T-helper 17 cell (primary cell): ENCODE measurements at regions not wholly inside any gene's neighbourhood (a gene's known extent, or its start where the extent isn't known, plus 50 kb on each side); places are given as distances from the start of the nearest gene placed in this dataset.
"Not testable (repeated sequence)": the region's sequence is repeated elsewhere in the genome, so short reads cannot be mapped to it uniquely, and the experiment has no call there.

Experiments
- ATAC-seq: fragments of 150-1000 bp; cut with Tn5 transposase; 2 replicates; pipeline ENCODE4 v1.10.0; 2021; ENCODE audit warnings: mild to moderate bottlenecking, moderate library complexity
- DNase-seq, 3 donors: peaks; one replicate each; pipeline versions ENCODE4 v3.0.0 to v3.0.0-alpha.2; 2020 to 2021
- H3K9me3 ChIP-seq: one replicate; pipeline ENCODE4 v1.7.0; 2013; ENCODE audit warnings: low read length, mild to moderate bottlenecking; ENCODE audit not compliant: control insufficient read depth, poor library complexity, severe bottlenecking
- H3K27ac Mint-ChIP-seq: one replicate; pipeline ENCODE4 v1.8.0; 2022; ENCODE audit warnings: mild to moderate bottlenecking, moderate library complexity, mixed read lengths
- H3K27me3 Mint-ChIP-seq: one replicate; pipeline ENCODE4 v1.8.0; 2022; ENCODE audit warnings: mixed read lengths
- H3K36me3 Mint-ChIP-seq: one replicate; pipeline ENCODE4 v1.8.0; 2022; ENCODE audit warnings: low read depth, mixed read lengths
- H3K4me1 Mint-ChIP-seq: one replicate; pipeline ENCODE4 v1.8.0; 2022; ENCODE audit warnings: mild to moderate bottlenecking, mixed read lengths
- H3K4me3 Mint-ChIP-seq: one replicate; pipeline ENCODE4 v1.8.0; 2022; ENCODE audit warnings: mild to moderate bottlenecking, moderate library complexity, mixed read lengths

DNA sequence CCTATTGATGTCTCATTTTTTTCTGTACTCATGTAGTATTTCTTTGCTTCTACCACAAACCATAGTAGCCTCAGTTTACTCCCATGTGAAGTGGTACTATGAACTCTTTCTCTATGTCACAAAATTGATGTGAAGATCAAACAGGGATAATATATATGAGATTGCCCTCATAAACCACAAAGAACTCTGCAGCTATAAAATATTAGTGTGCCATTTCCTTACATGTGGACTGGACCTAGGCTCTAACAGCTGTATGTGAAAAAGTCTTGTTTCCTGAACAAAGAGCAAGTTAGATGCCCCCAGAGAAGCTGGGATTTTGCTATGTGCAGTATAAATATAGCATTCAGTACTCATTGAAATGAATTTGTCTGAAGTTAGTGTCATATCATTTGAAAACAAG, 412.6 kb upstream of the ADAMTSL1 start:
- Mint-ChIP-seq H3K4me3 (no peak overlapping the region), H3K27ac (no peak overlapping the region), H3K4me1 (no peaks in the 10 kb centered on the region), H3K36me3 (no peaks in the 10 kb centered on the region), H3K27me3 (no peaks in the 10 kb centered on the region)
- ATAC-seq, result no peak
- no peak for DNase-seq
- H3K9me3 ChIP-seq, result no peaks in the 10 kb centered on the region

DNA sequence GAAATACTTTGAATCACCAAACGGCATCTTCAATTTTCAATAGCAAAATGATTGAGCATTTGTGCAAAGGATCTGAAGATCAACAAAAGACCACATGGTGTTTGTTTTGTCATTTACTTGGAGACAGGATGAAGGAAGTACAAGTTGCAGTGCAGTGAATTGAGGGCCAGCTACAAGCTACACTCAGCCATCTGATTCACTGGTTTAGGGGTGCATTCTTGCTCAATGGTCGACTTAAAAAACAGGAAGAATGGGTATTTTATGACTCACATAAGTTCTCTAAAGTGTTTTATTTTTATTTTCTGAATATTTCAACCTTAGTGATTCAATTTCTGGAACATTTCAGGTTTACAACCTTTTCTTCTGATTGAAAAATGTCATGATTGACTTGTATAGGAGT, 412.1 kb upstream of the ADAMTSL1 start:
- ATAC-seq (no peak), DNase-seq (no peak)
- Mint-ChIP-seq H3K27me3 (no peaks in the 10 kb centered on the region), H3K27ac (no peak overlapping the region), H3K36me3 (no peaks in the 10 kb centered on the region), H3K4me3 (no peak overlapping the region), H3K4me1 (no peaks in the 10 kb centered on the region)
- no peaks in the 10 kb centered on the region for H3K9me3 ChIP-seq

DNA sequence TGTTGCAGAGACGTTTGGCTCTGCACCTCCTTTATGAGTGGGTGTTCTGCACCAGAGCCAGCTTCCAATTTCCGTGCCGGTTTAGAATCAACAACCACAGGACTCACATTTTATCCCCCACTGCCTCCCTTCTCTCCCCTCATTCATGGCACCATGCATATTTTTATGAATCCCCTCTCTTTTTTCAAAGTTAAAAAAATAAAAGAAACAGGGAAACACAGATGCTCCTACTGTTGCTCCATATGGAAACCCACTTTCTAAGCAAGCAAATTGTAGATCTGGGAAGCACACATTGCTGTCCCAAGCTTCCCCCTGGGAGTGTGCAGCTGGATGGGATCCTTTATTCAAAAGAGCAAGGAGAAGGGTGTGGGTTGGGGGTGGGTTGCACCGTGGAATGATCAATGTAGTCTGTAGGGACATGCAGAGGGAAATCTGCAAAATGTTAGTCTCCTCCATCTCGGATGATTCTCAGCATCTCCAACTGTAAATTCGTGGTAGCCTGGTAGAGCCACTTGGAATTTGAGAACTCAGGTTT, 410.0 kb upstream of the ADAMTSL1 start:
- no peak overlapping the region for H3K4me3 Mint-ChIP-seq
- DNase-seq (no peak), ATAC-seq (no peak)
- no peaks in the 10 kb centered on the region for H3K27me3 Mint-ChIP-seq
- no peaks in the 10 kb centered on the region for H3K9me3 ChIP-seq
- H3K4me1 Mint-ChIP-seq, result no peaks in the 10 kb centered on the region
- no peak overlapping the region for H3K27ac Mint-ChIP-seq
- no peaks in the 10 kb centered on the region for H3K36me3 Mint-ChIP-seq

DNA sequence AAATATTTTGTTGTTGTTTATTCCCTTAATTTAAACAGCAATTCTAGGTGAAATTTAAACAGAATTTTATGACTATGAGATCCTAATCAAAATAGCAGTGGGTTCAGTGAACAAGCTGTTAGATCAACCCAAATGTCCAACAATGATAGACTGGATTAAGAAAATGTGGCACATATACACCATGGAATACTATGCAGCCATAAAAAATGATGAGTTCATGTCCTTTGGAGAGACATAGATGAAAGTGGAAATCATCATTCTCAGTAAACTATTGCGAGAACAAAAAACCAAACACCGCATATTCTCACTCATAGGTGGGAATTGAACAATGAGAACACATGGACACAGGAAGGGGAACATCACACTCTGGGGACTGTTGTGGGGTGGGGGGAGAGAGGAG, 407.3 kb upstream of the ADAMTSL1 start:
- not testable (repeated sequence) for ATAC-seq, H3K9me3 ChIP-seq, H3K4me1 Mint-ChIP-seq, DNase-seq, H3K4me3 Mint-ChIP-seq, H3K27ac Mint-ChIP-seq, H3K36me3 Mint-ChIP-seq, H3K27me3 Mint-ChIP-seq

DNA sequence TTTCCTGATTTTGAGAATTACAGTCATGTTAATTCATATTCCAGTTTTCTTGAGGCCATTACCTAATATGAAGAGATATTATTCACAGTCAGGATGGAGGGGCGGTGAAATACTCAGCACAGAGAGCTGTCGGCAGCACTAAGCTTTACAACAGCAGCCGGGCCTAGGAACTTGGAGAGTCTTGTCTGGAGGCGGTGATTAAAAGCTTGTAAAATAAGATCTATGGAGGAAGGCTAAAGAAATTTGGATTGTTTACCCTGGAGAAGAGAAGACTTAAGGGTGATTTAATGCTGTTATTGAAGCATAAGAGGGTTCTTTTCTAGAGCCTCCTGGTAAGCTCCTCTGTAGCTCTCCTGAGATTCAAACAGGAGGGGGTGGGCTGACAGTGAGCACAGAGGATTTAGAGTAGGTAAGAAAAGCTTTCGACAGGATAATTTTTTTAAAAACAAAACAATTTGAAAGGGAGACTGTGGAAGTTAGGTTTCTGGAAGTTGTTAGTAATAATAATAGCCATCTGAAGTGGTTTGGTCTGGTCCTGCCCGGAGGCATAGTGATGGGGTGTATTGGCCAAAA, 406.3 kb upstream of the ADAMTSL1 start:
- Mint-ChIP-seq H3K4me3 (no peak overlapping the region), H3K36me3 (no peaks in the 10 kb centered on the region), H3K27ac (no peak overlapping the region), H3K27me3 (no peaks in the 10 kb centered on the region), H3K4me1 (no peaks in the 10 kb centered on the region)
- ATAC-seq (no peak), DNase-seq (no peak)
- no peaks in the 10 kb centered on the region for H3K9me3 ChIP-seq

DNA sequence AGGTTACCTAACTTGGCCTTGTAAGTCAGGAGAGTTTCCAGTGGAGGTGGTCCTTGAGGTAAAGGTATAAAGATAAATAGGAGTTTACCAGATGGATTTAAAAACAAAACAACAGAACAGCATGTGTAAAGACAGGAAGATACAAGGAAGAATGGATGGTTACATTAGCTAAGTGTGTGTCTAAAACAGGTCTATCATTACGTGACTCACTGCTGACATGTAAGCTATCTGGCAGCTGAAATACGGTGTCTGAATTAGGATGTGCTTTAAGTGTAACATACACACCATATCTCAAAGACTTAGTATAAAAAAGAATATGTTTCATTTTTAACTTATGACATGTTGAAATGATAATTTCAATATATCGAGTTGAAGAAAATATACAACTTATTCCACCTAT, 405.1 kb upstream of the ADAMTSL1 start:
- Mint-ChIP-seq H3K4me1 (no peaks in the 10 kb centered on the region), H3K36me3 (no peaks in the 10 kb centered on the region), H3K27ac (no peak overlapping the region), H3K27me3 (no peaks in the 10 kb centered on the region), H3K4me3 (no peak overlapping the region)
- H3K9me3 ChIP-seq, result peaks cover 3% of the 10 kb centered on the region
- DNase-seq, result no peak
- no peak for ATAC-seq

DNA sequence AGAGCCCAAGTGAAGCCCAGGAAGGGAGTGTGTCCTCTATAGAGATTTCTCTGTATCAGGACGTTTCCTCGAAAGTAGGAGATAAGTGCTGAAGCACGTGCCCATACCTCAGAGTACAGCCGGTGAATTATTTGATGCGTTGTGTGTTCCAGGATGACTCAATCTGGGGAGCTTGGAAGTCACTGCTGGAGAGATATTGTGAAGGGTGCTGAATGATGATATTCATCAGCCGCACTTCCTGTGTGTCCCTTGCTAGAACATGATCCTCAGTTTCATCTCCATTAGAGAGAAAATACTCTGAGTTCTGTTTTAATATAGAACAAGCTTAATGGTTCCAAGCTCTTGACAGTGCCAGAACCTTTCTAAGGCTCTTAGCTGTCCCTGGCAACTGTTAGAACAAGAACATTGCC, 402.3 kb upstream of the ADAMTSL1 start:
- no peak for ATAC-seq
- peaks cover 3% of the 10 kb centered on the region for H3K9me3 ChIP-seq
- H3K4me3 Mint-ChIP-seq, result no peak overlapping the region
- DNase-seq, result no peak
- no peaks in the 10 kb centered on the region for H3K36me3 Mint-ChIP-seq
- H3K27ac Mint-ChIP-seq, result no peak overlapping the region
- no peaks in the 10 kb centered on the region for H3K27me3 Mint-ChIP-seq
- H3K4me1 Mint-ChIP-seq, result no peaks in the 10 kb centered on the region

DNA sequence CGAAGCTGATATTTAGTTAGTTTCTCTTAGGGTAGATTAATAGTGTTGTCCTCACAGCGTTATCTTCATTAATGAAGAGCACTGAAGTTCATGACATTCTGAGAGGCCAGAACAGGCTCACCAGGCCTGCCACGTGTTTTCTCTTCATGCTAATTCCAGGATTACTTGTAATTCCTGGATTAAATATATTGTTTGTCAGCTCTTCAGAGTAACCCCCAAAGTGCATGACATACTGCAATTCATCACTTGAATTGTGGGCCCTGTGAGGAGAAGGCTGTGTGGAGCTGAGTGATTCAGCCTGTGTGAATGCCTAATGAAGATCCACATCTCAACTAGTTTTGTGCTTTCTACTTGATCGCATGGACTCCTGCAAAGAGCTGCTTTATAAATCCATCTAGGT, 401.0 kb upstream of the ADAMTSL1 start:
- ATAC-seq (no peak), DNase-seq (no peak)
- no peaks in the 10 kb centered on the region for H3K36me3 Mint-ChIP-seq
- H3K4me1 Mint-ChIP-seq, result no peaks in the 10 kb centered on the region
- no peaks in the 10 kb centered on the region for H3K27me3 Mint-ChIP-seq
- H3K4me3 Mint-ChIP-seq, result no peak overlapping the region
- H3K27ac Mint-ChIP-seq, result no peak overlapping the region
- H3K9me3 ChIP-seq, result peaks cover 3% of the 10 kb centered on the region

DNA sequence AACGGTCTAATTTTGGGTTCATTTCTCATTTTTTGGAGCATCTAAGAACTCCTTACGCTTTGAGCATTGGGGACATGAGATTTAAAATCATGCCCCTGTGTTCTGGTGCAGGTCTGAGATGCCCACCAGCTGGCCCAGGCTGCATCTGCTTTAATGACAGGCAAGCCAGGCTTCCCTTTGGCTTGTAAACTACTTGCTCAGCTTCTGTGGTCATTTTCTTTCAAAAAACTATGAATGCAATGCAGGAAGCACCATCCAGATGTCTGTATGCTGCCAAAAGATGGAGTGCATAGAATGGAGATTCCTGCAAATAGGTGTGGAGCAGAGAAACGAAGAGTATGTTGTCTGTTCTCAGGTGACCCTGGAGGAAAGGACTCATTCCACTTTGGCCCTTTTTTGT, 399.9 kb upstream of the ADAMTSL1 start:
- no peak for DNase-seq
- H3K36me3 Mint-ChIP-seq, result no peaks in the 10 kb centered on the region
- no peak overlapping the region for H3K4me3 Mint-ChIP-seq
- no peak for ATAC-seq
- H3K4me1 Mint-ChIP-seq, result no peaks in the 10 kb centered on the region
- H3K27ac Mint-ChIP-seq, result no peak overlapping the region
- H3K27me3 Mint-ChIP-seq, result no peaks in the 10 kb centered on the region
- H3K9me3 ChIP-seq, result peaks cover 3% of the 10 kb centered on the region

DNA sequence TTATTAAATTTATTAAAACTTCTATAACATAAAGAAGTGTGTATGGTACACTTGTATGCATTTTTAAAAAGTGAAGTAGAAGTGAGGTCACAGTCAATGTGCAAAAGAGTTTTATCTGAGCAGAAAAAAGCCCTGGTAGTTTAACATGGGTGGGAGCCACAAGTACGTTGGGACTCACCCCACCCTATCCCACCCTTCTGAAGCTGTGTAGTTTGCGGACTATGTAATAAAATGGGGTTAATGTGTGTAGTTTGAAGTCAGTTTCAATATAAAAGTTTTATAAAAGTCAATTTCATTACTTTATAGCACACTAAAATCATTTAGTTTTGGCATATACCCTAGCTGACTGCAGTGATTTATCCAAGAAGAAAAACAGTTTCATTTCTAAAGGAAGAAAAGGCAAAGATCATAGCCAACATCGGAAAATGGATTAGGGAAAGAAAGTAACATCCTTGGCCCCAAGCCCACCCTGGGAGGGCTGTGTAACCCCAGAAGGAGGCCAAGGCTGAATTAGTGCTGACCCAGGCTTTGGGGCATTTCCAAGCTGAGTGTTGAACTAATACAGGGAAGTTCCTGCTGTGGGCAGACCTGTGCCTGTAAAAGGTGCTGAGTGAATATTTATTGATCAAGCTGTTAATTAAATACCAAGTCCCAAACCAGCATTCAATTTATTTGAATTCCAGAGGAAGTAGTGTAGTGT, 398.6 kb upstream of the ADAMTSL1 start:
- no peak for ATAC-seq
- Mint-ChIP-seq H3K27me3 (no peaks in the 10 kb centered on the region), H3K4me1 (no peaks in the 10 kb centered on the region), H3K27ac (no peak overlapping the region), H3K36me3 (no peaks in the 10 kb centered on the region), H3K4me3 (no peak overlapping the region)
- DNase-seq, result no peak
- H3K9me3 ChIP-seq, result peaks cover 3% of the 10 kb centered on the region

DNA sequence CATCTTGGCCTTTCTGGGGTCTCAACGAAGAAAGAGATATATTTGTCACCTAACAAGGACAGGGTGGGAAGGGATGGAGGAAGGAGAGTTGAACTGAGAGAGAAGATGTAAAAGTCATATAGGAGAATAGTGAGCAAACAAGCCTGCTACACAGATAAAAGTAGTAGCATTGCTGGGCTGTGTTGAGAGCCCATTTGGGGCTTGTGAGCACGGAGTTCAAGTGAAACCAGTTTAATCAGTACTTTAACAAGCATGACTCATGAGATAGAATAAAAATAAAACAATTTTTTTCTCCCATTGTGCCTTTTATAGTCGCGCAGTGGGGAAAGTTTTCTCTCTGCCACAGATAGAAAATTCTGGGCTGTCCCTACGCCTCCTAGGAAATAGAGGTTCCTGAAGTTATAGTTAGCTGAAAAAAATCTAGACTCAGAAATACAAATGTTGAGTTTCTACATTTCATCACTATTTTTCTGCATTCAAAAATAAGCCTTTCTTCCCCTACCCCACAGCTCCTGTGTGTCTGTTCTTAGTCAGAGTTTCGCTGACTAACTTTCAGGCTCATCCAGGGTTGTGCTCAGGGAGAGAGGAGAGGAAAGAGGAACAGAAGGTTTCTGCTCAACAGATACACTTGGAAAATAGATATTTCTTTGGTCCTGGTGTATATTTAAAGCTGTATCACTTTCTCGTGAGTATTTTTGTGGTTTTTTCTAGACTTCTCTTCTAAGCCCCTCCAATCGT, 395.8 kb upstream of the ADAMTSL1 start:
- H3K9me3 ChIP-seq, result peaks cover 1% of the 10 kb centered on the region
- Mint-ChIP-seq H3K4me1 (no peaks in the 10 kb centered on the region), H3K36me3 (no peaks in the 10 kb centered on the region), H3K4me3 (no peak overlapping the region), H3K27me3 (no peaks in the 10 kb centered on the region), H3K27ac (no peak overlapping the region)
- DNase-seq (no peak), ATAC-seq (no peak)

DNA sequence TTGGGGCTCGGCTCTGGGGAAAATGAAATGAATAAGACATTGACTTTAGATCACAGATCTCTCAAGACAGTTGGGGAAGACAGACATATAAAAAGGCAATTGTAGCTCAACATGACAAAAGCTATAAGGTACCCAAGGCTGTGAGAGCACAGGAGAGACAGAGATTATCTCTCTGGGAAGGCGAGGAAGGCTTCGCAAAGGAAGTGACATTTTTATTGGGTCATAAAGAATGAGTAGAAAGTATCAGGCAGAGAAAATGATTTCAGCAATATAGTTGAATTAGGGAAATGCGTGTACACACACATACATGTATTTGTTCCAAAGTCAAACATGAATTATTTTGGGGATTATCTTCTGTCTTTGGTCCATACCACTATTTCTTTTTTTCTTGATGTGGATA, 381.8 kb upstream of the ADAMTSL1 start:
- DNase-seq (no peak), ATAC-seq (no peak)
- Mint-ChIP-seq H3K27me3 (no peaks in the 10 kb centered on the region), H3K4me3 (no peak overlapping the region), H3K27ac (no peak overlapping the region), H3K4me1 (no peaks in the 10 kb centered on the region), H3K36me3 (no peaks in the 10 kb centered on the region)
- peaks cover 2% of the 10 kb centered on the region for H3K9me3 ChIP-seq

DNA sequence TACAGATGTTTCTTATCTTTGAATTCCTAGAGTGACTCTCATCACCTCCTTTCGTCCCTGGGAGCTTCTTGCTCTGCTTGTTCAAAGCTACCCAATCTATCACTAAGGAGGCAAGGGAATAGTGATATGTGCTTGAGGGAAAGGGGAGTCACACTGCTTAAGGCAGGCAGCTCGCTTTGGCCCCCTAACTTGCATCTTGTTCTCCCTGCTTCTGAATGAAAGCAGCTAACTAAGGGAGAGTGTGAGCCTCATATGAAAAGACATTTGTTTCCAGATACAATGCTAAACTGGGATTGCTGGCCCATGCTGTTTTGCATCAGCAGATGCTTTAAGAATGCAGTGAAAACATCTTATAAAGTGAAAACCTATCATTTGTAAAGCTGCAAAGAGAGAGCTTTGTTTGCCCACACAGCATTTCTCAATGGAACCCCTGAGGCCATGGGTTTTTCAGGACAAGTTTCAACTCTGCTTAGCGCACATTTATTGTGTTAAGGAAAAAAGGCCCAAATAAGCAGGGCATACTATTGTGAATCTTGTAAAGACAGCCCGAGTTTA, 367.9 kb upstream of the ADAMTSL1 start:
- ATAC-seq (no peak), DNase-seq (no peak)
- Mint-ChIP-seq H3K4me1 (no peaks in the 10 kb centered on the region), H3K27ac (no peak overlapping the region), H3K36me3 (no peaks in the 10 kb centered on the region), H3K27me3 (no peaks in the 10 kb centered on the region), H3K4me3 (no peak overlapping the region)
- H3K9me3 ChIP-seq, result no peaks in the 10 kb centered on the region
